ENCODE measurements at regions not wholly inside any gene's neighbourhood (a gene's known extent, or its start where the extent isn't known, plus 50 kb on each side); places are given as distances from the start of the nearest gene placed in this dataset.

GRCh38 chr4:34112573-34112972, 2131.7 kb downstream of the ARAP2 start:
- TF ChIP-seq CREB1 (IDR thresholded peaks at IDR 0.05; ENCODE audit: low read depth) (no peak), NFIC (IDR thresholded peaks at IDR 0.05) (no peak), TAF1 (IDR thresholded peaks at IDR 0.05; ENCODE audit: low read depth) (no peak), MAX (IDR thresholded peaks at IDR 0.05) (no peak), REST (IDR thresholded peaks at IDR 0.05; ENCODE audit: low read depth) (no peak), EP300 (IDR thresholded peaks at IDR 0.05; ENCODE audit: borderline replicate concordance) (no peak), TEAD4 (IDR thresholded peaks at IDR 0.05) (no peak), RAD21 (IDR thresholded peaks at IDR 0.05; ENCODE audit: low read depth) (no peak), ZBTB7A (IDR thresholded peaks at IDR 0.05; ENCODE audit: low read depth) (no peak), EGR1 (IDR thresholded peaks at IDR 0.05) (no peak), FOXM1 (IDR thresholded peaks at IDR 0.05; ENCODE audit: borderline replicate concordance, low read depth) (no peak), TCF12 (IDR thresholded peaks at IDR 0.05; ENCODE audit: low read depth) (no peak)
